Kidney capillary endothelial cell (primary cell): ENCODE measurements at regions not wholly inside any gene's neighbourhood (a gene's known extent, or its start where the extent isn't known, plus 50 kb on each side); places are given as distances from the start of the nearest gene placed in this dataset.
A peak's percentile ranks its signal among the peaks of the same experiment; 100 is the strongest.
"Not testable (repeated sequence)": the region's sequence is repeated elsewhere in the genome, so short reads cannot be mapped to it uniquely, and the experiment has no call there.

ENCODE experiments used
- DNase-seq: peaks from one replicate; pipeline ENCODE4 v3.0.0-alpha.2; 2018; ENCODE audit warnings: low spot score

DNA sequence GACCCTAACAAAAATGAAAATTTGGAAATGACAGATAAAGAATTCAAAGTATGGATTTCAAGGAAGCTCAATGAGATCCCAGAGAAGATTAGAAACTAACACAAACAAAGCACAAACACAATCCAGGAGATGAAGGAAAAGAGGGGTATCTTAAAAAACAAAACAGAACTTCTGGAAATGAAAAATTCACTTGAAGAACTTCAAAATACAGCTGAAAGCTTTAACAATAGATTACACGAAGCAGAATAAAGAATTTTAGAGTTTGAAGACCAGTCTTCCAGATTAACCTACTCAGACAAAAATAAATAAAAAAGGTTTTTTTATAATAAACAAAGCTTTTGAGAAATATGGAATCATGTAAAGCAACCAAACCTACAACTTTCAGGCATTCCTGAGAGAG, 671.8 kb upstream of the SLC39A10 start:
- DNase-seq = no peak

DNA sequence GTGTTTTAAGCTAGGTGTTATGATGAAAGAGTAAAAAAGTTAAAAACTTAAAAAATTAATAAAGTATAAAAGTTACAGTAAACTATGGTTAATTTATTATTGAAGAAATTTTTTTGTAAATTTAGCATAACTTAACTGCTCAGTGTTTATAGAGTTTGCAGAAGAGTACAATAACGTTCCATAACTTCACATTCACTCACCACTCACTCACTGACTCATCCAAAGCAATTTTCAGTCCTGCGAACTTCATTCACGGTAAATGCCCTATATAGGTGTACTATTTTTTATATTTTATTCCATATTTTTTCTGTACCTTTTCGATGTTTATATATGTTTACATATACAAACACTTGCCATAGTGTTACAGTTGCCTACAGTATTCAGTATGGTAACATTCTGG, 694.8 kb upstream of the SLC39A10 start:
- no peak for DNase-seq

DNA sequence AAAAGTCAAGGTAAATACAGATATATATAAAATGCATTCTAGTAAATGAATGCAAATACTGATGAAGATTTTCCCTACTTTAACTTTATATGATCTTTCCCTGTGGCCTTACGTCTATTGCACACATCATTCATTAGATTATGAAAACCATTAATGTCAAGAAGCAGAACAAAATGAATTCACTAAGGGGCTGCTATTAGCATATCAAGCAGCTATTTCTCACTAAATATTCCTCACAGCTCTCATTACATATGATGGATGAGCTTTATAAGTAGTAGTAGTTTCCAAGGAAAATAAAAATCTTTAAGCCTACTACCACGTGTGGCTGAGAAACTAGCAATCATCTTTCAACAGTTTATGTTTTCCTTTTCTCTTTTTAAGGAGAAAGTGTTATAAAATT, 702.8 kb upstream of the SLC39A10 start:
- DNase-seq = no peak

DNA sequence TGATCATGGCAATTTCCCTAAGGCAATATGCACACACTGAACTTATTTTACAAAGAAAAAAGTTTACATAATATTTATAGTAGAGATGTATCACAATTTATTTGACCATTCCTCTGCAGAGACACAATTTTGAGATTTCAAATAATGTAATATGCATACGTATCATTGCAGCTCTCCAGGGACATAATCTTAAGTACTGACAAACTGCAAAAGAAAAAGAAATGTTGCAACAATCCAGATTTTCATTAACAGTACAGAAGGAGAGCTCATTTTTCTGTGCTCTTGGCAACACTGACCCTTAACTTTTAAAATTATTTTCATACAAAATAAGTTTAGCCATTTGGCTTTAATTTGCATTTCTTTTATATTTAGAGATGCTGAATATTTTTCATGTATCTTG, 710.2 kb upstream of the SLC39A10 start:
- DNase-seq = no peak

DNA sequence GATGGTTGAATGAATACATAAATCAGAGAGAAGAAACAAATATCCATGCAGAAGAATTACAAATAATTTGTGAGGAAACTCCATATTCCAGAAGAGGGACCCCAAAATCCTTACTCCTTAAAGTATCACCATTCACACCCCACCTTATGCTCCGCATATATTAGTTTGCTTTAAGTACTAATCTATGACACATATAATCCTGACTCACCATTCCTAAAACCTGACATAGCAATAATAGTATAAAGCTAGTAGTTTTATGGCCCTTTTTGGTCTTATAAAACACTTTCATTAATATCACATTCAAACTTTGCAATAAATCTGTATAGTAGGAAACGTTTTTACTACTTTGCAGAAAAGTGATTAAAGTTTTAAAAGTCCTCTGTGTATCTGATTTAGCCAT, 719.0 kb upstream of the SLC39A10 start:
- no peak for DNase-seq

DNA sequence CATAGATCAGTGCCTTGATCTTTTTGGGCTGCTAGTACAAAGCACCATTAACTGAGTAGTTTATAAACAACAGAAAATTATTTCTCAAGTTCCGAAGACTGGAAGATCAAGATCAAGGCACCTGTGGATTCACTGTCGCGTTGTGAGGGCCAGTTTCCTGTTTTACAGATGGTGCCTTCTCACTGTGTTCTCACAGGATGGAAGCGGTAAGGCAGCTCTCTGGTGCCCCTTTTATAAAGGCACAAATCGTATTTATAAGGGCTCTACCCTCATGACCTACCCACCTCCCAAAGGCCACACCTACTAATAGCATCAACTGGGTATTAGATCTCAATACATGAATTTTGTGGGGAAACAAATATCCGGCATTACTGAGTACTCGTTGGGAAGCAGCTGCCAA, 729.5 kb upstream of the SLC39A10 start:
- DNase-seq = no peak

DNA sequence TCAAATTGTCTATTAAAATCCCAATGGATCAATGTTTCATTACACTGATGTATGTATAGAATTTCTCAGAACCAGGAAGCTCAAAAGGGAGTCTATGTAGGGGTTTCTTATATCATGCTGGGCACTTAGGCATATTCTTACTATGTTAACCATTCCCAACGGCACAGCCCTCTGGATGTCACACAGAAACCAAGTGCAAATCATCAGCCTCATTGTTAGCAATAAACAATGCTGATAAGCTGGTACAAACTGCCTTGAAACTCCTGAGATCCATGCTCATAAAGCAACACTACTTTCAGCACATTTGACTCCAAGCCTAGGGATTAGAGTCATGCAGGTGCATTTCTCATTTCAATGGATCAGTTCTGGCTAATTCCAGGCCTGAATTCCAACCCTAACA, 730.2 kb upstream of the SLC39A10 start:
- DNase-seq = no peak

DNA sequence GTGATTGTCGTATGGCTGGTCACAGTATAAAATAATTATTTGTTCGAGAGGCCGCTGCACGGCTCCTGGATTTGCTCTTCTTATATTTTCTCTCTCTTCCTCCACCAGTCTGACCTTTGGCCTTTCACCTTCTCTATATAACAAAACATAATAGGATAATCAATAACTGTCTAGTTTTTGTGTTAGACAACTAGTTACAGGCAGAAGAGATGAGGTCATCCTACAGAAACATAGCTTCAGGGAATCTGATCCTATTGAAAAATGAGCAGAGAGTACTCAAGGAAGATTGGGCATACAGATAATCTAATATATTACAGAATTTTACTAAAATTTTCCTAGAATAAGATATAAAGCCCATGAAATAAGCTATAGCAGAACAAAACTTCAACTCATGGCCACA, 731.3 kb upstream of the SLC39A10 start:
- DNase-seq = no peak

DNA sequence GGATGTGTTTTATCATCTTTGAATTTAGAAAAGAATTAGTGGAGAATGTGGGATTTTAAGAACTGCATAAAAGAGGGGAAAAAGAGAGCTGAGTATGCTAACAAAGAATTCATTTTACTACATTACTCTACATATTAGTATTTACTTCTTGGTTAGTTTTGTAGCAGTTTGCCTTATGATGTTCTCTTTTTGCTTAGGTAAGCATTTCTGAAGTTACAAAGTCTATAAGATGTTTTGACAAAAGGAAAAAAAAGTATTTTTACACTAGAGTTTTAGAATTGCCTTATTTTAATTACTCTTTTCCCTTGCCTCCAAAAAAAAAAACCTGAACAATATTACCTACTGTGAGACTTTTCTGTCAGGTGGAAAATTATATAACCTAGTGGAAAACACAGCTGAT, 739.5 kb upstream of the SLC39A10 start:
- DNase-seq = no peak

DNA sequence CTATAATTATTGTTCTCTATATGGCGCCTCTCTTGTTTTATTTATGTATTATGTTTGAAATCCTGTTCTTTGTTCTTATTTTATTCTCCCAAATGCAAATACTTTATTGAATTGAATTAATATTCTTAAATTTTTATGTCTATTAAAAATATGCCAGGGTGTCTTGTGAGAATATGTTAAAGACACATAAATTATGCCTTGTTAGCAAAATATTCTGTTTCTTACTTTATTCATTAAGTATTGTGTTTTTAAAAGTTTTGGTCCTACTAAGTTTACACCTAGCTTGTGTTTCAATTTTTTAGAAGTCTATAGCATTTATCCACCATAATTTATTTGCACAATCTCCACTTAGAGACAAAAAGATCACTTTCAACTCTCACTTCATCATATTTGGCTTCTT, 741.5 kb upstream of the SLC39A10 start:
- DNase-seq = no peak

DNA sequence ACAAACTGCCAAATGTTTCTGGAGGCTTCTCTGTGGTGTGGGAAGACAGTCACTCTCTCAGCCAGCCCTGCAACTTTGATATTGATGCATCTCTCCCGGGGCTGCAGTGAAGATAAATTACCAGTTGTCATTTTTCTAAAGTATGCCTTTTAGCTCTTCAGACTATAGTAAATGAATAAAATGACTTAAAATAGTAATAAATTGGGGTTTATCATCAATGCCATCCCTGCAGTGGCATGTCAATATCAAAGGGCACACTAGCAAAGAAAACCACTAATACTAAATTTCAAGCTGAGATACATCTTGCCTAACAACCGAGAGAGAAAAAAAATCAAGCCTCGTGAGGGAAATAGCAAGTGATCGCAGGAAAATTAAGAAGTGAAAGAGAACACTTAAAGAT, 749.5 kb upstream of the SLC39A10 start:
- no peak for DNase-seq

DNA sequence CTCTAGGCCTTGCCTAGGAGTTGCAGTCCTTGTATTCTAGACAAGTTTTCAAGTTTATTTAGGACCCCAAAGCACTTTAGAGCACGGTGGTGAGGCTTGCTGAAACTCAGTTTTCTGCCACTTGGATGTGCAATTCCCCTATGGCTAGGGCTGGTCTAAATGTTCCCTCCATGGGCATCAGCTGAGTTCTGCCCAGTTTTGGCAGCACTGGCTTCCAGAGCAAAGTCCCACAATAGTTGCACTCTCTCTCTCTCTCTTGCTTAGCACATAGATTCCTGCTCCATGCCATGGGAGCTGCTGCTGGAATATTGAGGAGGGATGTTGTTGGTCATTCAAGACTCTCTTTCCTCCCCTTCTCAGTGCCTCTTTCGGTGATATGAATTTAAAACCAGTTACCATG, 760.2 kb upstream of the SLC39A10 start:
- DNase-seq = no peak

DNA sequence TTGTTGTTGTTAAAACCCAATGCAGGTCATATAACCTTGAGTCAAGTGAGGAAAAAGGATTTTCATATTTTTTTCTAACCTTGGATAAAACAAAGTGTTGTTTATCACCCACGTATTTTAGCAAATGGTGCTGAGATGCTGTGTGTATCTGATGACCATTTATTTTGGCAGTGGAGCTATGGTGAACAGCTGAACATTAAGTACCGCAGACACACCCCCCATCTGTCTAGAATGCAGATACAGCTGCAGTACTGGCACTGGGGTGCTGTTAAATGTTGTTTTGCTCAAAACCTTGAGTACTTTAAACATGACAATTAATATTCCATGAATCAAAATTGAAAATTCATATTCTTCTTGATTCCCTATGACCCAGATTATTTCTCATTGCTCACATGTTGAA, 773.3 kb upstream of the SLC39A10 start:
- DNase-seq = no peak

DNA sequence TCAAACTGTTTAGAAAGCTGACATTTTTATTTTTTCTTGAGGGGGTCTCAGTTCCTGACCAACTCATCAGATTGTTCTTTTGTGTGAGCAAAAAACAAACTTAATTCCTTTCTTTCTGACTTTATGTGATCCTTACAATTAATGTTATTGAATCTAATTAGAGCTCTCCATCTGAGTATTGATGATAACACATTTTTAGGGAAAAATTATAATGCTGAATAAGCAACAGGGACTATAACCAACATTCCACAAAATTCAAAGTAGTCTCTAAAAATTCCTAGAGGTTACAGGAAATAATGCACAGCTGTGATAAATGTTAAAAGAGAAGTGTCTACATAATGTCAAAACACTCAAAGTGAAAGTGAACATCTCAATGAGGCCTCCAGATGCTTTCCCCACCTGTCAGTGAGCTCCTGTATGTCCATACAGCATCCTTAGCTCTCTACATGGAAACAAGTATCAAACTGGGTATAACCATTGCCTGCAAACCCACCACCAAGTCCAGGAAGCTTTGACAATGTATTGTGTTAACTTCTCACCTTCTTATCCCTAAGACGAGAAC, 786.0 kb upstream of the SLC39A10 start:
- no peak for DNase-seq

DNA sequence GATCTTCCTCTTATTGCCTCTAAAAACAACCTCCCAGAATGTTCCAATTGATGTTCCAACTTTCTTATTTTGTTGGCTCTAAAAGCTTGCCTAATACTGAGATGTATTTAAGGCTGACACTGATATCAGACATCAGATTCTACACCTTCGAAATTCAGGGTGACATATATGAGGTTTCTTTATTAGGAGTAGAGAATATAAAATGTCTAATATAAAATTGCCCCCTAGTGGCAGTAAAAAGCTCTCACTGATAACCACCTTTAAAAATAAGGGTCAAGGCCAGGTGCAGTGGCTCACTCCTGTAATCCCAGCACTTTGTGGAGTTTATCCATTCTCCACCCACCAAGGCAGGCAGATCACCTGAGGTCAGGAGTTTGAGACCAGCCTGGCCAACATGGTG, 789.7 kb upstream of the SLC39A10 start:
- peak; percentile 33 for DNase-seq

DNA sequence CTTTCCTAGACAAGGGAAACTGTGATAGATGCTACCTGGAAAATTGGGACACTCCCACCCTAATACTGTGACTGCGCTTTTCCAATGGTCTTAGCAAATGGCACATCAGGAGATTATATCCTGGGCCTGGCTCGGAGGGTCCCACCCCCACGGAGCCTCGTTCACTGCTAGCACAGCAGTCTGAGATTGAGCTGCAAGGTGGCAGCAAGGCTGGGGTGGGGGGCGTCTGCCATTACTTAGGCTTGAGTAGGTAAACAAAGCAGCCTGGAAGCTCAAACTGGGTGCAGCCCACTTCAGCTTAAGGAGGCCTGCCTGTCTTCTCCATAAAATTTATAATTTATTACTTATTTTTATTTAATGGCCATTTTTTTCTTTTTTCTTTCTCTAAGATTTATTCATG, 802.1 kb upstream of the SLC39A10 start:
- no peak for DNase-seq

DNA sequence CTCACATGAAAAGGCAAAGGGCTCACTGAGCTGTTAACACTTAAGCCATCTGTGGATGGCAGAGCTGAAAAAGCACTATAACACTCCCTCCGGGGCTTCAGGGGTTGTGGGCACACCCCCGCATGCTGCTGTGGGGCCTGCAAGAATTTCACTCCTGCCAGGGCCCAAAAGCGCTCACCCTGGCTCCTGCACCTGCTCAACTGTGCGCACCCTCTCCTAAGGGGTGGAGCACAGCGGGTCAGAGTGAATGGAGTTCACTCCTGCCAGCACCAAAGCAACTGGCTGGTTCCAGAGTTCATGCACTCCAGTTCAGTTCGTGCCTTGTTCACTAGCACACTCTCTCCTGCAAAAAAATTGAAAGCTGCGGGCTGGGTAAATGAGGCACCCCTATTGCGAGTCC, 814.2 kb upstream of the SLC39A10 start:
- no peak for DNase-seq

DNA sequence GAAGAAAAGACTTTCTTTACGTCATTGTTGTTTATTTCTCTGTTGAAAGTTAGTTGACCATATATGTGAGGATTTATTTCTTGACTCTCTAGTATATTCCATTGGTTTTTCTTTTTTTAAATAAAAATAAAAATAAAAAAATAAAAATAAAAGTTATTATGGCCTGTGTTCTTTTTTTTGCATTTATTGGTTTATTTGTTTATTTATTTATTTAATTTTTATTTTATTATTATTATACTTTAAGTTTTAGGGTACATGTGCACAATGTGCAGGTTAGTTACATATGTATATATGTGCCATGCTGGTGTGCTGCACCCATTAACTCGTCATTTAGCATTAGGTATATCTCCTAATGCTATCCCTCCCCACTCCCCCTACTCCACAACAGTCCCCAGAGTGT, 822.7 kb upstream of the SLC39A10 start:
- DNase-seq = not testable (repeated sequence)

DNA sequence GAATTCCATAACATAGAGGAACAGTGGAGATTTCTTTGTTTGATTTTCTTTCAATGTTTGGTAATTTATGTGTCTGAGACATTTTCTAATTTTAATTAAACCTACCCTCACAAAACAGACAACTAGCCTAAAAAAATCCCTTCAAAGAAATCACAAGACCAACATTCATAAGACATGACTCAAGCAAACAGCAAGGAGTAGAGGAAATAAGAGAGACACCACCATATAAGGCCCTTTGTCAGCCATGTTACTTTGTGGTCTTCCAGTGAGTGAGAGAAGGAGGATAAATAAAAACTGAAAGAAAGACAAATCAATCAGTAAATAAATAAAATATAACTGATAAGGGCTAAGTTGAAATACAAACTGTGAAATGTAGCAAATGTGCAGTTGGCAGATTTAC, 830.8 kb upstream of the SLC39A10 start:
- DNase-seq = peak; percentile 26

DNA sequence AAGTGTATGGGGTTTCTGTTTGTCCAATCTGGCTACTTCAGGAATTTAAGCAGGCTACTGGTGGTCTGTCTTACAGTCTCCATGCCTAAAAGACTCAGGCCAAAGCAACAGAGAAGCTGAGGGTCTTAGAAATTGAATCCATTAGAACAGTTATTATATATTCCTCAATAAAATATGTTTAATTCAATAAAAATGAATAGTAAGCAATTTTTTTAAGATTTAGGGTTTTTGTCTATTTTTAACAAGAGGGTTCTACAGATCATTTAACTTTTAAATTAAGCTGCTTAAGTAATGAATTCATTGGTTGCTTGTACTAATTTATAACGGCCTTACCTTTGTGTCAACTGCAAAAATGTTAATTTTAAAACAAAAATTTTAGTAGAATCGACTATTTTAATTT, 832.6 kb upstream of the SLC39A10 start:
- no peak for DNase-seq

DNA sequence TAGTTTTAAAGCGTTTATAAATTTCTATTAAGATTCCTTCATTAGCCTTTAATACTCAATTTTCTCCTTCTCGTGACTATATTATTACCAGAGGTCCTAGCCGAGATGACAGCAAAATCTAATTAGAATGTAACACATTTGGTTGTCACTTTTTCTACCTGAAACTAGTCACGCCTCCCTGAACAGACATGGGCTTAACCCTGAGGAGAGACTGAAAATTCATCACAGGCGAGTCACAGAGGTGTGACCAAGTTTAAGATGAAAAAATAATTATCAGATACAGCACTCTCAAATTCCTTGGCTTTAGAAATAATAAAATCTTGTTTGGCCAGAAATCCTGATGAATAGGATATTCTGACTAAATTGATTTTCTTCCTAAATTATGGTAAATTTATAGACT, 834.4 kb upstream of the SLC39A10 start:
- no peak for DNase-seq

DNA sequence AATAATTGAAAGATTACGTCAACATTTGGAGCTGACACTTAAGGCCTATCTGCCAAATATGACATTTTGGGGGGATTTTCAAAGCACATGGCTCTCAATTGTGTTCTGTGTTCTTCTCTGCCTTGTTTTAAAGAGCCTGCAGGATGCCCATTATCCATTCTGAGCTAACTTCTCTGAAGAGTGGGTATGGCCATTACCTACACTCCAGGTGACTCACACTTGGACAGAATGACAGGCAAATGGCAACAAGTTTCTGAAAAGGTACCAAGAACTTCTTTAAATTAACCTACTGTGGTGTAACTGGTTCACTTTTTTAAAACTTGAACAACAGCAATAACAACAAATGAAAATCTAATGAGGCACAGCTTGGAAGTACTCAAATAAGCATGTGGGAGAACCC, 834.9 kb upstream of the SLC39A10 start:
- no peak for DNase-seq

DNA sequence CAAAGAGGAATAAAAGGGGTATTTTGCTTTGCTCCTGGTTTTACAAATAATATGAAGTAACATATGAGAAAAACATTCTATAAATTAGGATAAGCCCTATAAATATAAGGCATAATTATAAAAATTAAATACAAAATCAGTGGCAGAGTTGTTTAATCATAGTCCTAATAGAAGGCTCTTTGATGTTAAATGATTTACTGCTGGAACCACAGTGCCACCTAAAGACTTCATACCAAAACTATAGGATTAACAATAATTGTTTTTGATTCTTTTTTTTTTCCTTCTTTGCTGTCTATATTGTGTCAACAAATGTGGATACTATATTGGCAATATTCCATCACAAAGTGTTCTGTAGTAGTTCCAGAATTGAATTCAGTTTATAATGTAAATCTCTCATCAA, 837.7 kb upstream of the SLC39A10 start:
- DNase-seq = peak; percentile 28

DNA sequence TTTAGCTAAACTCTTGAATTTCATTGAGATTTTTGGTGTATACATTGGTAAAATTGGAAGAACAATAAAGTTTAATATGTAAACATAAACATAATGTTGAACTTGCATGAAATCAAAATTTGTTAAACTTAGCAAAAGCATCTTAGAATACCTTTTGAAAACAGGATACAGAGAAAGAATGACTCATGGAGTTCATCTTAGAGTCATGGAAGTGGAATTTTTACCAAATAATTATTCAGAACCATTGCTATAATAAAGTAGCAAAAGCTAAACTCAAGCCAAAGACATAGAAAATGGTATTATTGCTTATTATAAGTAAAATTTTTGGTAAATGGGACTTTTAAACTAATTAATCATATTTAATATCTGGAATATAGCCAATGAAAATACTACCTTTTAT, 841.6 kb upstream of the SLC39A10 start:
- peak; percentile 33 for DNase-seq

DNA sequence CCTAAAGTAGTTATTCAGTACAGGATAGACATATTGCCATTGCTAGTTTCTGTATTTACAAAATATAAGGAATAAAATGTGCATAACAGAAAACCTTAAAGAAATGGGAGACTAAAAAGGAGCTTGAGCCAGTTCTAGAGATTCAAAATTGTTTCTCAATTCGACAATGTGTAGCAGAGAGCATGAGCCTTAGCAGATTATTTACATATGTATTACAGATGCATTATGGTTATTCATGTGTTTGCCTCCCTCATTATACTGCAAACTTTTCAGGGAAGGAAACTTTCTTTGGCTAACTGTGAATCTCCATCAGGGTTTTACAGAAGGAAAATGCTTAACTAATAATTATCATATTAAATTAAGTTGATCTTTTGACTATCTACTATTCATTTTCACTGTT, 854.4 kb upstream of the SLC39A10 start:
- DNase-seq = no peak
